ENCODE measurements at regions not wholly inside any gene's neighbourhood (a gene's known extent, or its start where the extent isn't known, plus 50 kb on each side); places are given as distances from the start of the nearest gene placed in this dataset.

DNA sequence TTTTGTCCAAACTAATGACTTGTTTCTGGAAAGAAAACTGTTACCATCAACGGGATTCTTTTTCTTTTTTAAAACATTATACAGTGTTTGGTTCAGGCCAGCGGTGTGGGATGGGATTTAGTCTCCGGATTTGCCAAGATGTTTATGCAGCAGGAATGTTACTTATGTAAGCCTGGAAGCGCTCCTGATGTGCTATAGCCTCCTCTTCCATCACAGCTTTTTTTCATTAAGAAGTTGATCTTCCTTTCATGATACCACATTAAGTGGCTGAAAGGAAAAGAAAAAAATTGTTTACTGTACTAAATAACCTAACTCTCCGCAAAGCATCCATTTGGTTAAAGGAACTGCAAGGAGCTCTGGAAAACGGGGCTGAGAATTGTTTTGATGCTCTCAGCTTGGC lies 120.5 kb upstream of the ALDH1A3 start:
- Histone ChIP-seq H3K4me3 (ENCODE audit: low read depth, low read length) (no peak overlapping the region), H3K4me1 (ENCODE audit: control insufficient read depth, insufficient read depth, low read length) (peaks cover 10% of the 10 kb centered on the region), H3K36me3 (ENCODE audit: control insufficient read depth in 2 of 2, insufficient read depth in 1 of 2, low read length in 2 of 2) (no peaks in the 10 kb centered on the region), H3K27ac (ENCODE audit: extremely low read depth, low read depth, low read length) (no peak overlapping the region), H3K9me3 (ENCODE audit: control insufficient read depth, insufficient read depth, low read depth, low read length) (no peaks in the 10 kb centered on the region)
- TF ChIP-seq, protein P1, sequence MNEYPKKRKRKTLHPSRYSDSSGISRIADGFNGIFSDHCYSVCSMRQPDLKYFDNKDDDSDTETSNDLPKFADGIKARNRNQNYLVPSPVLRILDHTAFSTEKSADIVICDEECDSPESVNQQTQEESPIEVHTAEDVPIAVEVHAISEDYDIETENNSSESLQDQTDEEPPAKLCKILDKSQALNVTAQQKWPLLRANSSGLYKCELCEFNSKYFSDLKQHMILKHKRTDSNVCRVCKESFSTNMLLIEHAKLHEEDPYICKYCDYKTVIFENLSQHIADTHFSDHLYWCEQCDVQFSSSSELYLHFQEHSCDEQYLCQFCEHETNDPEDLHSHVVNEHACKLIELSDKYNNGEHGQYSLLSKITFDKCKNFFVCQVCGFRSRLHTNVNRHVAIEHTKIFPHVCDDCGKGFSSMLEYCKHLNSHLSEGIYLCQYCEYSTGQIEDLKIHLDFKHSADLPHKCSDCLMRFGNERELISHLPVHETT (tag by site-specific recombination; IDR thresholded peaks at IDR 0.05), result no peak
- no peak for TF ChIP-seq ZNF2 (tag by site-specific recombination; IDR thresholded peaks at IDR 0.05)
- TF ChIP-seq ZNF37A (tag by site-specific recombination; IDR thresholded peaks at IDR 0.05), result no peak
- TF ChIP-seq ZNF266 (tag by site-specific recombination; IDR thresholded peaks at IDR 0.05; ENCODE audit: low read depth), result no peak
- TF ChIP-seq, protein P2, sequence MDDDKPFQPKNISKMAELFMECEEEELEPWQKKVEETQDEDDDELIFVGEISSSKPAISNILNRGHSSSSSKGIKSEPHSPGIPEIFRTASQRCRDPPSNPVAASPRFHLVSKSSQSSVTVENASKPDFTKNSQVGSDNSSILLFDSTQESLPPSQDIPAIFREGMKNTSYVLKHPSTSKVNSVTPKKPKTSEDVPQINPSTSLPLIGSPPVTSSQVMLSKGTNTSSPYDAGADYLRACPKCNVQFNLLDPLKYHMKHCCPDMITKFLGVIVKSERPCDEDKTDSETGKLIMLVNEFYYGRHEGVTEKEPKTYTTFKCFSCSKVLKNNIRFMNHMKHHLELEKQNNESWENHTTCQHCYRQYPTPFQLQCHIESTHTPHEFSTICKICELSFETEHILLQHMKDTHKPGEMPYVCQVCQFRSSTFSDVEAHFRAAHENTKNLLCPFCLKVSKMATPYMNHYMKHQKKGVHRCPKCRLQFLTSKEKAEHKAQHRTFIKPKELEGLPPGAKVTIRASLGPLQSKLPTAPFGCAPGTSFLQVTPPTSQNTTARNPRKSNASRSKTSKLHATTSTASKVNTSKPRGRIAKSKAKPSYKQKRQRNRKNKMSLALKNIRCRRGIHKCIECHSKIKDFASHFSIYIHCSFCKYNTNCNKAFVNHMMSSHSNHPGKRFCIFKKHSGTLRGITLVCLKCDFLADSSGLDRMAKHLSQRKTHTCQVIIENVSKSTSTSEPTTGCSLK (tag by site-specific recombination; IDR thresholded peaks at IDR 0.05), result no peak
- TF ChIP-seq, protein P3, sequence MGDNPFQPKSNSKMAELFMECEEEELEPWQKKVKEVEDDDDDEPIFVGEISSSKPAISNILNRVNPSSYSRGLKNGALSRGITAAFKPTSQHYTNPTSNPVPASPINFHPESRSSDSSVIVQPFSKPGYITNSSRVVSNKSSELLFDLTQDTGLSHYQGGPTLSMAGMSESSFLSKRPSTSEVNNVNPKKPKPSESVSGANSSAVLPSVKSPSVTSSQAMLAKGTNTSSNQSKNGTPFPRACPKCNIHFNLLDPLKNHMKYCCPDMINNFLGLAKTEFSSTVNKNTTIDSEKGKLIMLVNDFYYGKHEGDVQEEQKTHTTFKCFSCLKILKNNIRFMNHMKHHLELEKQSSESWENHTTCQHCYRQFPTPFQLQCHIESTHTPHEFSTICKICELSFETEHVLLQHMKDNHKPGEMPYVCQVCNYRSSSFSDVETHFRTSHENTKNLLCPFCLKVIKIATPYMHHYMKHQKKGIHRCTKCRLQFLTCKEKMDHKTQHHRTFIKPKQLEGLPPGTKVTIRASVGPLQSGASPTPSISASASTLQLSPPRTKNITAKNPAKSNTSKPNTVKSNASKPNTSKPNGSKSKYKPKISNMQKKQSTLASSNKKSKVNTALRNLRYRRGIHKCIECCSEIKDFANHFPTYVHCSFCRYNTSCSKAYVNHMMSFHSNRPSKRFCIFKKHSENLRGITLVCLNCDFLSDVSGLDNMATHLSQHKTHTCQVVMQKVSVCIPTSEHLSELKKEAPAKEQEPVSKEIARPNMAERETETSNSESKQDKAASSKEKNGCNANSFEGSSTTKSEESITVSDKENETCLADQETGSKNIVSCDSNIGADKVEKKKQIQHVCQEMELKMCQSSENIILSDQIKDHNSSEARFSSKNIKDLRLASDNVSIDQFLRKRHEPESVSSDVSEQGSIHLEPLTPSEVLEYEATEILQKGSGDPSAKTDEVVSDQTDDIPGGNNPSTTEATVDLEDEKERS (tag by site-specific recombination; IDR thresholded peaks at IDR 0.05), result no peak
- TF ChIP-seq, protein P4, sequence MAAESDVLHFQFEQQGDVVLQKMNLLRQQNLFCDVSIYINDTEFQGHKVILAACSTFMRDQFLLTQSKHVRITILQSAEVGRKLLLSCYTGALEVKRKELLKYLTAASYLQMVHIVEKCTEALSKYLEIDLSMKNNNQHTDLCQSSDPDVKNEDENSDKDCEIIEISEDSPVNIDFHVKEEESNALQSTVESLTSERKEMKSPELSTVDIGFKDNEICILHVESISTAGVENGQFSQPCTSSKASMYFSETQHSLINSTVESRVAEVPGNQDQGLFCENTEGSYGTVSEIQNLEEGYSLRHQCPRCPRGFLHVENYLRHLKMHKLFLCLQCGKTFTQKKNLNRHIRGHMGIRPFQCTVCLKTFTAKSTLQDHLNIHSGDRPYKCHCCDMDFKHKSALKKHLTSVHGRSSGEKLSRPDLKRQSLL (tag by site-specific recombination; IDR thresholded peaks at IDR 0.05), result no peak
- TF ChIP-seq, protein P5, sequence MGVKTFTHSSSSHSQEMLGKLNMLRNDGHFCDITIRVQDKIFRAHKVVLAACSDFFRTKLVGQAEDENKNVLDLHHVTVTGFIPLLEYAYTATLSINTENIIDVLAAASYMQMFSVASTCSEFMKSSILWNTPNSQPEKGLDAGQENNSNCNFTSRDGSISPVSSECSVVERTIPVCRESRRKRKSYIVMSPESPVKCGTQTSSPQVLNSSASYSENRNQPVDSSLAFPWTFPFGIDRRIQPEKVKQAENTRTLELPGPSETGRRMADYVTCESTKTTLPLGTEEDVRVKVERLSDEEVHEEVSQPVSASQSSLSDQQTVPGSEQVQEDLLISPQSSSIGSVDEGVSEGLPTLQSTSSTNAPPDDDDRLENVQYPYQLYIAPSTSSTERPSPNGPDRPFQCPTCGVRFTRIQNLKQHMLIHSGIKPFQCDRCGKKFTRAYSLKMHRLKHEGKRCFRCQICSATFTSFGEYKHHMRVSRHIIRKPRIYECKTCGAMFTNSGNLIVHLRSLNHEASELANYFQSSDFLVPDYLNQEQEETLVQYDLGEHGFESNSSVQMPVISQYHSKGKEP (tag by site-specific recombination; IDR thresholded peaks at IDR 0.05), result no peak
- TF ChIP-seq, protein P6, sequence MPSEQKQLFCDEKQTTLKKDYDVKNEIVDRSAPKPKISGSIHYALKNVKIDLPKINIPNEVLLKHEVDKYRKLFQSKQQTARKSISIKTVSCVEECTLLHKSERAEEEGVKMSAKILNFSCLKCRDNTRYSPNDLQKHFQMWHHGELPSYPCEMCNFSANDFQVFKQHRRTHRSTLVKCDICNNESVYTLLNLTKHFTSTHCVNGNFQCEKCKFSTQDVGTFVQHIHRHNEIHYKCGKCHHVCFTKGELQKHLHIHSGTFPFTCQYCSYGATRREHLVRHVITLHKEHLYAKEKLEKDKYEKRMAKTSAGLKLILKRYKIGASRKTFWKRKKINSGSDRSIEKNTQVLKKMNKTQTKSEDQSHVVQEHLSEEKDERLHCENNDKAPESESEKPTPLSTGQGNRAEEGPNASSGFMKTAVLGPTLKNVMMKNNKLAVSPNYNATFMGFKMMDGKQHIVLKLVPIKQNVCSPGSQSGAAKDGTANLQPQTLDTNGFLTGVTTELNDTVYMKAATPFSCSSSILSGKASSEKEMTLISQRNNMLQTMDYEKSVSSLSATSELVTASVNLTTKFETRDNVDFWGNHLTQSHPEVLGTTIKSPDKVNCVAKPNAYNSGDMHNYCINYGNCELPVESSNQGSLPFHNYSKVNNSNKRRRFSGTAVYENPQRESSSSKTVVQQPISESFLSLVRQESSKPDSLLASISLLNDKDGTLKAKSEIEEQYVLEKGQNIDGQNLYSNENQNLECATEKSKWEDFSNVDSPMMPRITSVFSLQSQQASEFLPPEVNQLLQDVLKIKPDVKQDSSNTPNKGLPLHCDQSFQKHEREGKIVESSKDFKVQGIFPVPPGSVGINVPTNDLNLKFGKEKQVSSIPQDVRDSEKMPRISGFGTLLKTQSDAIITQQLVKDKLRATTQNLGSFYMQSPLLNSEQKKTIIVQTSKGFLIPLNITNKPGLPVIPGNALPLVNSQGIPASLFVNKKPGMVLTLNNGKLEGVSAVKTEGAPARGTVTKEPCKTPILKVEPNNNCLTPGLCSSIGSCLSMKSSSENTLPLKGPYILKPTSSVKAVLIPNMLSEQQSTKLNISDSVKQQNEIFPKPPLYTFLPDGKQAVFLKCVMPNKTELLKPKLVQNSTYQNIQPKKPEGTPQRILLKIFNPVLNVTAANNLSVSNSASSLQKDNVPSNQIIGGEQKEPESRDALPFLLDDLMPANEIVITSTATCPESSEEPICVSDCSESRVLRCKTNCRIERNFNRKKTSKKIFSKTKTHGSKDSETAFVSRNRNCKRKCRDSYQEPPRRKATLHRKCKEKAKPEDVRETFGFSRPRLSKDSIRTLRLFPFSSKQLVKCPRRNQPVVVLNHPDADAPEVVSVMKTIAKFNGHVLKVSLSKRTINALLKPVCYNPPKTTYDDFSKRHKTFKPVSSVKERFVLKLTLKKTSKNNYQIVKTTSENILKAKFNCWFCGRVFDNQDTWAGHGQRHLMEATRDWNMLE (tag by site-specific recombination; conservative IDR thresholded peaks at IDR 0.05; ENCODE audit: low read depth), result no peak
- TF ChIP-seq OVOL3 (tag by site-specific recombination; IDR thresholded peaks at IDR 0.05), result no peak
- TF ChIP-seq TRIM28 (IDR thresholded peaks at IDR 0.05; ENCODE audit: borderline replicate concordance, low read length), result no peak
- no peak for TF ChIP-seq ZNF747 (tag by site-specific recombination; IDR thresholded peaks at IDR 0.05)
- TF ChIP-seq ZBTB17 (tag by site-specific recombination; IDR thresholded peaks at IDR 0.05), result no peak
- TF ChIP-seq WT1 (tag by site-specific recombination; IDR thresholded peaks at IDR 0.05), result no peak
- no peak for TF ChIP-seq YY1 (tag by site-specific recombination; IDR thresholded peaks at IDR 0.05)
- TF ChIP-seq, protein P7, sequence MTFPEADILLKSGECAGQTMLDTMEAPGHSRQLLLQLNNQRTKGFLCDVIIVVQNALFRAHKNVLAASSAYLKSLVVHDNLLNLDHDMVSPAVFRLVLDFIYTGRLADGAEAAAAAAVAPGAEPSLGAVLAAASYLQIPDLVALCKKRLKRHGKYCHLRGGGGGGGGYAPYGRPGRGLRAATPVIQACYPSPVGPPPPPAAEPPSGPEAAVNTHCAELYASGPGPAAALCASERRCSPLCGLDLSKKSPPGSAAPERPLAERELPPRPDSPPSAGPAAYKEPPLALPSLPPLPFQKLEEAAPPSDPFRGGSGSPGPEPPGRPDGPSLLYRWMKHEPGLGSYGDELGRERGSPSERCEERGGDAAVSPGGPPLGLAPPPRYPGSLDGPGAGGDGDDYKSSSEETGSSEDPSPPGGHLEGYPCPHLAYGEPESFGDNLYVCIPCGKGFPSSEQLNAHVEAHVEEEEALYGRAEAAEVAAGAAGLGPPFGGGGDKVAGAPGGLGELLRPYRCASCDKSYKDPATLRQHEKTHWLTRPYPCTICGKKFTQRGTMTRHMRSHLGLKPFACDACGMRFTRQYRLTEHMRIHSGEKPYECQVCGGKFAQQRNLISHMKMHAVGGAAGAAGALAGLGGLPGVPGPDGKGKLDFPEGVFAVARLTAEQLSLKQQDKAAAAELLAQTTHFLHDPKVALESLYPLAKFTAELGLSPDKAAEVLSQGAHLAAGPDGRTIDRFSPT (tag by site-specific recombination; IDR thresholded peaks at IDR 0.05), result no peak
- ChIA-PET POLR2A (no interaction called here), CTCF (interaction anchor here (0.9 to 1.7 kb wide), 4 partner anchors 35 to 249 kb away, joined by 3 to 8 read pairs (median 3); no protein-coding TSS in a partner anchor)

All from HEK293 (cell line).